Muscle of leg (tissue), 3 donors: ENCODE measurements at regions not wholly inside any gene's neighbourhood (a gene's known extent, or its start where the extent isn't known, plus 50 kb on each side); places are given as distances from the start of the nearest gene placed in this dataset.
"Not testable (repeated sequence)": the region's sequence is repeated elsewhere in the genome, so short reads cannot be mapped to it uniquely, and the experiment has no call there.

ENCODE experiments used
- DNase-seq: peaks from one replicate; pipeline ENCODE4 v3.0.0; 2013
- H3K27ac ChIP-seq: one replicate; pipeline ENCODE4 v1.5.1; 2013; ENCODE audit warnings: mild to moderate bottlenecking, low read length, control low read depth
- H3K27me3 ChIP-seq: one replicate; pipeline ENCODE4 v1.6.1; 2013; ENCODE audit warnings: low read length; ENCODE audit not compliant: control insufficient read depth, insufficient read depth
- H3K36me3 ChIP-seq: one replicate; pipeline ENCODE4 v1.6.1; 2013; ENCODE audit warnings: low read length; ENCODE audit not compliant: control insufficient read depth, insufficient read depth
- H3K4me1 ChIP-seq: one replicate; pipeline ENCODE4 v1.6.1; 2013; ENCODE audit warnings: low read length; ENCODE audit not compliant: control insufficient read depth, insufficient read depth
- H3K4me3 ChIP-seq: one replicate; pipeline ENCODE4 v1.5.1; 2013; ENCODE audit warnings: low read length, control low read depth
- H3K9me3 ChIP-seq: replicated peaks from 2 replicates; pipeline ENCODE4 v1.6.1; 2013; ENCODE audit warnings: low read depth, low read length; ENCODE audit not compliant: control insufficient read depth
- WGBS: methylation state at CpG from one replicate; pipeline ENCODE4 v1.1.5; 2013; ENCODE audit warnings: missing lambda C conversion rate; ENCODE audit not compliant: insufficient coverage; 5-methylcytosine and 5-hydroxymethylcytosine counted together

DNA sequence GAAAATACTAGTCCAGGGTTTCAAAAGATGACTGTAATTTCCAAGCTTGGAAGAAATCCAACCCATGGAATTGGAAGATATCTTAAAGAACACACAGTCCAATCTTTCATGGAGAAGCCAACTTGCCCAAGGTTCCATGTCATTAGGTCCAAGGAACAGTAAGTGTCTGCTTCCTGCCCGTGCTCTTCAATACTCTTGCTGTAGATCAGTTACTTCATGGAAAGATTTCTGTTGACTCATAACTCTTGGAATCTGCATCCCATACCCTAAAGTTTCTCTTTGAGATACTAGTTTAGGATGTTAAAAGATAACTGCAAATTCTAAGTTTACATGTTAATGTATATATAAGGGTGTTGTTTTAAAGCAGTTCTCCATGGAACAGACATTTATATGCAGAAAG is 127.9 kb upstream of the SLC13A1 start:
- Histone ChIP-seq H3K27me3 (no peaks in the 10 kb centered on the region), H3K27ac (no peak overlapping the region), H3K4me3 (no peak overlapping the region), H3K9me3 (peaks cover 4% of the 10 kb centered on the region), H3K36me3 (no peaks in the 10 kb centered on the region), H3K4me1 (no peaks in the 10 kb centered on the region)
- DNase-seq = no peak
- WGBS = no CpG with 5 or more reads among the region's 1 CpG

DNA sequence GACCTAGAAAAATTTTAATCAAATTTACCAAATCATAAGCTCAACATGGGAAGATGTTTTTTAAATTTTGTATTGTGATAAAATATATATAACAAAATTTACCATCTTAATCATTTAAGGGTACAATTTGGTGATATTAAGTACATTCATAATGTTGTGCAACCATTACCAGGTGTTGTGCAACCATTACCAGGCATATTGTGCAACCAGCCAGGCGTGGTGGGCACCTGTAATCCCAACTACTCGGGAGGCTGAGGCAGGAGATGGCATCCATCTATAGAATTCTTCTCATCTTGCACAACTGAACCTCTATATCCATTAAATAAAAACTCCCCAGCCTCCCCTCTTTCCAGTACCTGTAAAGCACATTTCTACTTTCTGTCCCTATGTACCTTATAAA is 124.5 kb upstream of the SLC13A1 start:
- H3K4me1 ChIP-seq = no peaks in the 10 kb centered on the region
- DNase-seq = no peak
- no peak overlapping the region for H3K4me3 ChIP-seq
- no peak overlapping the region for H3K27ac ChIP-seq
- H3K36me3 ChIP-seq = no peaks in the 10 kb centered on the region
- H3K27me3 ChIP-seq = no peaks in the 10 kb centered on the region
- H3K9me3 ChIP-seq = peaks cover 4% of the 10 kb centered on the region
- 50% methylated on average over 2 of the region's 2 CpGs for WGBS

DNA sequence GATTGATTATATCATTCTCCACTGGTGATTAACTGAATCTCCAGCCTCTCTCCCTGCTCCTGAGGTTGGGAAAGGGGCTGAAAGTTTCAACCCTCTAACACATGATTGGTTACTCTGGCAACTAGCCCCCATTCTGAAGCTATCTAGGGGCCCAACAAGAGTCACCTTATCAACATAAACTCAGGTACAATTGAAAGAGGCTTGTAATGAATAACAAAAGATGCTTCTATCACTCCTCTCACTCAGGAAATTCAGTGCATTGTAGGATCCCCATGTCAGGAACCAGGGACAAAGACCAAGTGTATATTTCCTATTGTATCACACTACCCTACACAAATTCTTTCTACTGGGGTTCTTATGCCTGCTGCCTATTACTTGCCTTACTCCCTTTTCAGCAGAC is 123.9 kb upstream of the SLC13A1 start:
- H3K27me3 ChIP-seq = no peaks in the 10 kb centered on the region
- H3K4me1 ChIP-seq = no peaks in the 10 kb centered on the region
- peaks cover 4% of the 10 kb centered on the region for H3K9me3 ChIP-seq
- H3K4me3 ChIP-seq = no peak overlapping the region
- no peak for DNase-seq
- no peaks in the 10 kb centered on the region for H3K36me3 ChIP-seq
- H3K27ac ChIP-seq = no peak overlapping the region

DNA sequence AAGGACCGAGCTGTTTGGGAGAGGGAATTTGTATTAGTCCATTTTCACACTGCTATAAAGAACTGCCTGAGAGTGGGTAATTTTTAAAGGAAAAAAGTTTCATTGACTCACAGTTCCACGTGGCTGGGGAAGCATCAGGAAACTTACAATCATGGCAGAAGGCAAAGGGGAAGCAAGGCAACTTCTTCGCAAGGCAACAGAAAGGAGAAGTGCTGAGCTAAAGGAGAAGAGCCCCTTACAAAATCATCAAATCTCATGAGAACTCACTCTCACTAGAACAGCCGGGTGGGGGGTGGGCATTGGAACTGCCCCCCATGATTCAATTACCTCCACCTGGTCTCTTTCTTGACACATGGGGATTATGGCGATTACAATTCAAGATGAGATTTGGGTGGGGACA is 121.8 kb upstream of the SLC13A1 start:
- not testable (repeated sequence) for DNase-seq, H3K36me3 ChIP-seq, H3K9me3 ChIP-seq, H3K4me3 ChIP-seq, H3K4me1 ChIP-seq, H3K27ac ChIP-seq, H3K27me3 ChIP-seq
- no CpG with 5 or more reads among the region's 5 CpGs for WGBS

DNA sequence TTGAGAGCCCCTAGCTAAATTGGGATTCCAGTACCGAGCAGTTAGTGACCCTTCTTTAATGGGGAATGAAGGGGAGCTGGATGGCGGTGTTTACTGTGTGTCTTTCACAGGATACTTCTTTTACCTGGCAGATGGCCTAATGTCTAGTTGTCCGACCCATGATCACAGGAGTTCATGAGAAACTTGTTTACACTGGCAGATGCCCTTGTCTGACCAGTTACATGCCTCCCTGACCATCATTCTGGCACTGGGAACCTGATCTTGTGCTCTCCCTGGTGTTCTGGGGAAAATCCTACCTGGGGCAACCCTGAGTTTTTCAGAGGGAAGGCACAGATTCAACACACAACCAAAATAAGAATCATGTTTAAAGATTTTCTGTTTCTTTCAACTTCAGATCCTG is 120.1 kb upstream of the SLC13A1 start:
- Histone ChIP-seq H3K9me3 (peaks cover 4% of the 10 kb centered on the region), H3K36me3 (no peaks in the 10 kb centered on the region), H3K27ac (no peak overlapping the region), H3K4me3 (no peak overlapping the region), H3K4me1 (no peaks in the 10 kb centered on the region), H3K27me3 (no peaks in the 10 kb centered on the region)
- DNase-seq = no peak
- WGBS = 89% methylated on average over 2 of the region's 3 CpGs

DNA sequence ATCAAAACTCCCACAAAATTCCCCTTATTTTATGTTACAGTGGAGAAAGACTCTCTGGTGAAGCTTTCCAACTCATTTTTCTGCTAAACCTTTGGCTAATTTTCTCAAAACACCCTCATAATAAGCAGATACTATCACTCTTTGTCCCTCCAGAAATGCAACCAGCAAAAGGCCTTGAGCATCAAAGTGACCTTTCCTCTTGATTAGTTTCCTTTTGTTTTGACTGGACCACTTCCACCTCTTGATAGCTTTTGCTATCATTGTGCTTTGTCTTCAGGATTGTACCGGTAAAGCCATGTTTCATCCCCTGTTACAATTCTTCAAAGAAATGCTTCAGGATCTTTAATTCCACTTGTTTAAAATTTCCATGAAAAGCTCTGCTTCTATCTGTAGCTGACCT is 115.1 kb upstream of the SLC13A1 start:
- Histone ChIP-seq H3K9me3 (no peaks in the 10 kb centered on the region), H3K36me3 (no peaks in the 10 kb centered on the region), H3K27ac (no peak overlapping the region), H3K4me3 (no peak overlapping the region), H3K27me3 (no peaks in the 10 kb centered on the region), H3K4me1 (no peaks in the 10 kb centered on the region)
- no peak for DNase-seq
- WGBS = no CpG with 5 or more reads among the region's 1 CpG

DNA sequence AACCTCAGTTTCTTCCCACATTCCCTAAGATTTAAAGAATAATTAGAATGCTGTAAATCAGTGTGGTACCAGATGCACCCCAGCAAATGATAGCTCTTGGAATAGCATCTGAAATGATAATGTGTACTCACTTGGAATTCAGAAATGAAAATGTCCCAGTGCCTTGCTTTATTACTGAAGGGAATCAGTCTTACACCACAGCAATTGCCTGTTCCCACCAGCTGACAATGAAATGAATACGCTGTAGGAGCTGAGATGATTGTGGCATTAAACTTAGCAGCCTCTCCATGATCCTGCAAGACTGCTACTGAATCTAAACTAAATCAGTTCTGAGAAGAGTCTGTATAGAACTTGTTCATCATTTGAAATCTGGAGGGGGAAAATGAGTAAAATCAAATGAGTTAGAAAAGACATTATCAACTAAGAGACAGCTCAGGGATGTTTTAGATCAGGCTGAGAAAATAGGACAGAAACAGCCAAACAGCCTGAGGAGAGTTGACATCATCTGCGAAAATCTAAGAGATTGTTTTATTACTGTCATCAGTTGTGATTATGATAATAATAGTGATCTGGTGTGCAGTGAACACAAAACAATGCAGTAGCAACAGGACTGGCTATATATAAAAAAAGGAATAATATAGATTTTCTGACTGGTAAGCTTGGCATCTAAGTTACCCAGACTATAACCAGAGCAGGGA is 108.6 kb upstream of the SLC13A1 start:
- Histone ChIP-seq H3K4me3 (no peak overlapping the region), H3K9me3 (no peaks in the 10 kb centered on the region), H3K27me3 (no peaks in the 10 kb centered on the region), H3K36me3 (no peaks in the 10 kb centered on the region), H3K27ac (no peak overlapping the region), H3K4me1 (no peaks in the 10 kb centered on the region)
- DNase-seq = no peak
- 100% methylated on average over 1 of the region's 2 CpGs for WGBS

DNA sequence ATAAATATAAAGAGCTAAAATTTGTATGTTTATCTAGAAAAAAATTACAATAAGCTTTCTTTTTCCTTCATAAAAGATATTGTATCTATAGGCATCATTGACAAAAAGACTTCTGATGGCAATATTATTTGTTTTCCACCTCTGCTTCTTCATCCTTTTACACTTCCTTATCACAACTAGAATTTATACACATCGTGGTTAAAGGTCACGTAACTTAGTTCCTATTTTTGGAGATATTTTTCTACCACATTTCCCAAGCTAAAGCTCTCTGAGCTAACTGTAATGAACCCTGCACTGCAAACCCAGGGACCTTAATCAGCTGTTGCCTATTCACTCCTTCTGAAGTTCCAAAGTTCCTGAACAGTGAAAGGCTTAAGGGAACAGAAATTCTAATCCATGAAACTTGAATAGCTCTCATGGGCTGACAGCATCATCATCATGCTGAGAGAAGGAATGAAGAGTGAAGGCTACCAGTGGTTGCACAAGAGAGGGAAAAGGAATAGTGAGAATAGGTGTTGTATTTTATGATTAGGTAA is 106.1 kb upstream of the SLC13A1 start:
- Histone ChIP-seq H3K9me3 (no peaks in the 10 kb centered on the region), H3K4me1 (no peaks in the 10 kb centered on the region), H3K36me3 (no peaks in the 10 kb centered on the region), H3K27ac (no peak overlapping the region), H3K4me3 (no peak overlapping the region), H3K27me3 (no peaks in the 10 kb centered on the region)
- DNase-seq = no peak
- WGBS = no CpG with 5 or more reads among the region's 2 CpGs

DNA sequence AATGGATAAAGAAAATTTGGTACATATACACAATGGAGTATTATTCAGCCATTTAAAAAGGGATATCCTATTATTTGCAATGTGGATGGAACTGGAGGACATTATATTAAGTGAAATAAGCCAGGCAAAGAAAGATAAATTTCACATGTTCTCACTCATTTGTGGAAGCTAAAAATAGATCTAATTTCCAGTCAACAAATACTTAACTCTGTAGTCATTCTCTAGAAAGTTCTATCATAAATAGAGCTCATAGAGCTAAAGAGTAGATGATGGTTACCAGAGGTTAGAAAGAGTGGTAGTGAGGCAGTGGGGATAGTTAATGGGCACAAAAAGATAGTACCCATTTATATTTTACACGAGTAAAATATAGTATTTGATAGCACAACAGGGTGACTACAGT is 104.2 kb upstream of the SLC13A1 start:
- Histone ChIP-seq H3K27ac (no peak overlapping the region), H3K36me3 (no peaks in the 10 kb centered on the region), H3K4me3 (no peak overlapping the region), H3K27me3 (no peaks in the 10 kb centered on the region), H3K9me3 (no peaks in the 10 kb centered on the region), H3K4me1 (no peaks in the 10 kb centered on the region)
- no CpG with 5 or more reads among the region's 1 CpG for WGBS
- no peak for DNase-seq

DNA sequence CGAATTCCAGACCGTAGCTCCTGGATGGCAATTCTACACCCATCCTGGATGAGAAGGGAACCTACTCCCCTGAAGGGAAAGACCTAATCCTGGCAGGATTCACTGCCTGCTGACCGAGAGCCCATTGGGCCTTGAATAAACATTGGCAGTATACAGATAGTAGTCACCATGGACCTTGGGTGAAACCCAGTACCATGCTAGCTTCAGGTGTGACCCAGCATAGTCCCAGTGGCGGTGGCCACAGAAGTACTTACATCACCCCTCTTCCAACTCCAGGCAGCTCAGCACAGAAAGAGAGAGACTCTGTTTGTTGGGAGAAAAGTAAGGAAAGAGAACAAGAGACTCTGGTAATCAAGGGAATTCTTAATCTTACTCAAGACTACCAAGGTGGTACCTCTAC is 97.2 kb upstream of the SLC13A1 start:
- no peak for DNase-seq
- no CpG with 5 or more reads among the region's 4 CpGs for WGBS

DNA sequence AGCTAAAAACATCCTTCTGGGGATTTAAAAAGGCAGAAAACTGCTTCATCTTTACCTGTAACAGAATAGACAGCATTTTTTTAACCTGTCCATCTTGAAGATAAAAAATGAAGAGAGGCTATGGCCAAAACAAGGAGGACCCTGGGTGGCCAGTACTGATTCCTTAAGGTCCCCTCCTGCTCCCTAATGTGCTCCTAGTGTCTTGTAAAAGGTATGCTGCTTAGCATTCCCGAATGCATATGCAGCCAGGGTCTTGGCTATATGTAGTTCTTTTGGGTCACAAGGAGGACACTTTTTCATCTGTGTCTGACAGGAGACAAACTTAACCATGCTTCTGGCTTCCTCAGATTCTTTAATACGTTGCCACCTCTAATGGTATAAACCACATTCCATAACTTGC is 93.9 kb upstream of the SLC13A1 start:
- no peak overlapping the region for H3K27ac ChIP-seq
- H3K9me3 ChIP-seq = no peaks in the 10 kb centered on the region
- H3K36me3 ChIP-seq = no peaks in the 10 kb centered on the region
- no peaks in the 10 kb centered on the region for H3K27me3 ChIP-seq
- no peak for DNase-seq
- no peaks in the 10 kb centered on the region for H3K4me1 ChIP-seq
- WGBS = 54% methylated on average over 2 of the region's 2 CpGs
- H3K4me3 ChIP-seq = no peak overlapping the region

More for the DNA sequence above, 97.2 kb upstream of the SLC13A1 start:
- Histone ChIP-seq H3K27ac (no peak overlapping the region), H3K9me3 (no peaks in the 10 kb centered on the region), H3K27me3 (no peaks in the 10 kb centered on the region), H3K4me3 (no peak overlapping the region), H3K4me1 (no peaks in the 10 kb centered on the region), H3K36me3 (no peaks in the 10 kb centered on the region)
